H1 (cell line): ENCODE measurements at regions not wholly inside any gene's neighbourhood (a gene's known extent, or its start where the extent isn't known, plus 50 kb on each side); places are given as distances from the start of the nearest gene placed in this dataset.

Source experiments
- CHD7 ChIP-seq: fragments of 300-600 bp; sonication (generic); IDR thresholded peaks from 2 replicates; pipeline ENCODE4 v1.7.1; 2012; ENCODE audit warnings: low read length, moderate library complexity, mild to moderate bottlenecking, inconsistent platforms; ENCODE audit not compliant: insufficient replicate concordance
- EZH2 ChIP-seq: fragments of 200-600 bp; sonication (generic); IDR thresholded peaks from 2 replicates; pipeline ENCODE4 v1.7.1; 2012; ENCODE audit warnings: low read depth, mild to moderate bottlenecking, moderate library complexity, low read length, inconsistent platforms; ENCODE audit not compliant: severe bottlenecking
- FOSL1 ChIP-seq: IDR thresholded peaks from 2 replicates; pipeline ENCODE4 v1.6.1; 2011; ENCODE audit warnings: mild to moderate bottlenecking, low read depth, low read length, moderate library complexity; ENCODE audit not compliant: insufficient read depth
- MAX ChIP-seq: IDR thresholded peaks from 2 replicates; pipeline ENCODE4 v1.6.1; 2012; ENCODE audit warnings: inconsistent platforms
- NANOG ChIP-seq: IDR thresholded peaks from 2 replicates; pipeline ENCODE4 v1.6.1; 2011; ENCODE audit warnings: low read length, low read depth, mild to moderate bottlenecking, inconsistent platforms; ENCODE audit not compliant: insufficient read depth, poor library complexity, severe bottlenecking
- RXRA ChIP-seq: IDR thresholded peaks from 2 replicates; pipeline ENCODE4 v1.6.1; 2011; ENCODE audit warnings: low read depth, mild to moderate bottlenecking, low read length, moderate library complexity; ENCODE audit not compliant: insufficient read depth
- SAP30 ChIP-seq: fragments of 300-600 bp; sonication (generic); IDR thresholded peaks from 2 replicates; pipeline ENCODE4 v1.7.1; 2012; ENCODE audit warnings: low read length, moderate library complexity, mild to moderate bottlenecking, inconsistent platforms; ENCODE audit not compliant: insufficient read depth, insufficient replicate concordance
- SUZ12 ChIP-seq: fragments of 200-600 bp; sonication (generic); IDR thresholded peaks from 2 replicates; pipeline ENCODE4 v1.6.1; 2012; ENCODE audit warnings: mild to moderate bottlenecking, inconsistent platforms, low read length, moderate library complexity, mixed read lengths

- no peak for TF ChIP-seq RXRA
- no peak for TF ChIP-seq SAP30
- TF ChIP-seq NANOG: no peak
- TF ChIP-seq MAX: no peak
- TF ChIP-seq EZH2: no peak
- no peak for TF ChIP-seq CHD7
- no peak for TF ChIP-seq FOSL1
- no peak for TF ChIP-seq SUZ12
Observed at GRCh38 chr21:26238646-26239045, 68.1 kb upstream of the APP start (continued).
